ENCODE measurements at regions not wholly inside any gene's neighbourhood (a gene's known extent, or its start where the extent isn't known, plus 50 kb on each side); places are given as distances from the start of the nearest gene placed in this dataset.

- TF ChIP-seq MAFK (IDR thresholded peaks at IDR 0.05; ENCODE audit: low read depth, low read length), result no peak
- no peak for TF ChIP-seq JUND (IDR thresholded peaks at IDR 0.05; ENCODE audit: low read length)
- TF ChIP-seq KDM4A (IDR thresholded peaks at IDR 0.05; ENCODE audit: low read depth, low read length, severe bottlenecking), result no peak
- TF ChIP-seq RAD21 (IDR thresholded peaks at IDR 0.05 in 1 of 2, conservative IDR thresholded peaks at IDR 0.05 in 1 of 2; ENCODE audit: low read depth in 2 of 2, low read length in 2 of 2), result no peak
- TF ChIP-seq ASH2L (IDR thresholded peaks at IDR 0.05; ENCODE audit: low read length), result no peak
- no peak for TF ChIP-seq POLR2A (IDR thresholded peaks at IDR 0.05; ENCODE audit: control extremely low read depth in 1 of 2, low read depth in 2 of 2, low read length in 2 of 2)
- no peak for TF ChIP-seq MAX (IDR thresholded peaks at IDR 0.05)
- no peak for TF ChIP-seq ATF3 (IDR thresholded peaks at IDR 0.05; ENCODE audit: insufficient read depth, low read depth, low read length)
- no peak for TF ChIP-seq TAF1 (IDR thresholded peaks at IDR 0.05; ENCODE audit: low read depth, low read length)
- TF ChIP-seq SUZ12 (IDR thresholded peaks at IDR 0.05; ENCODE audit: low read length), result no peak
- no peak for TF ChIP-seq ATF2 (IDR thresholded peaks at IDR 0.05; ENCODE audit: low read length)
These were observed 1131.6 kb upstream of the PCDH7 start for GRCh38 chr4:29588617-29589016.
